Body of pancreas (tissue), 4 donors: ENCODE measurements at regions not wholly inside any gene's neighbourhood (a gene's known extent, or its start where the extent isn't known, plus 50 kb on each side); places are given as distances from the start of the nearest gene placed in this dataset.

ENCODE experiments used
- CTCF ChIP-seq, 7 experiments: fragments of 450-650 bp in 4 of 7; fragments of 200-600 bp in 3 of 7; sonication (generic) in 3 of 7; IDR thresholded peaks; one replicate each; pipeline ENCODE4 v1.5.1; 2016 to 2019; ENCODE audit warnings: antibody characterized with exemption in 7 of 7
- POLR2A ChIP-seq, 3 donors: fragments of 450-650 bp; IDR thresholded peaks; one replicate each; pipeline ENCODE4 v1.6.1; 2016; ENCODE audit warnings: antibody characterized with exemption in 3 of 3, mild to moderate bottlenecking in 2 of 3

- TF ChIP-seq CTCF (IDR thresholded peaks at IDR 0.05), result no peak
- TF ChIP-seq POLR2A (IDR thresholded peaks at IDR 0.05), result no peak
Measured at GRCh38 chr14:53606203-53606602, 350.4 kb downstream of the BMP4 start.
